Inflammatory macrophage treated with lipopolysaccharide for 4 hours (primary cell): ENCODE measurements at regions not wholly inside any gene's neighbourhood (a gene's known extent, or its start where the extent isn't known, plus 50 kb on each side); places are given as distances from the start of the nearest gene placed in this dataset.
A peak's percentile ranks its signal among the peaks of the same experiment; 100 is the strongest.
"Not testable (repeated sequence)": the region's sequence is repeated elsewhere in the genome, so short reads cannot be mapped to it uniquely, and the experiment has no call there.

ENCODE experiments used
- DNase-seq: peaks from one replicate; pipeline ENCODE4 v3.0.0-alpha.2; 2020

GRCh38 chr13:111413407-111414187 lies 93.2 kb downstream of the TEX29 start:
- no peak for DNase-seq

DNA sequence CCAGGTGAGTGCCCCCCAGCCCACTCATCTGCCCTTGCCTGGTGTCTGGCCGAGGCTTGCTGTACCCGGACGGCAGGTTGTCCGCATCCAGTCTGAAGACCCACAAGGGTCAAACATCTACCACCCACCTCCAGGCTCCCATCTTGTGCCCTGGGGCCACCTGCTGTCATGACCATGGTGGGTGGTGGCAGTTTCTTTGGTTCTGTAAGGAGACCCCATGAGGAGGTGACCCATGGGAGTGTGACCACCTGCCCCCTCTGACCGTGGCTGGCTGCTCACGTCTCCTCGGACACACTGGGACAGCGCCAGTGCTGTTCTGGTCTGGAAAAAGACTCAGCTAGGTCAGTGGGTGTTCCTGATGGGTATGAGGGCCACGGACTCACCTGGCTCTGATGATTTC lies 93.9 kb downstream of the TEX29 start:
- DNase-seq = no peak

- no peak for DNase-seq
Observed at GRCh38 chr13:111415246-111415645, 94.8 kb downstream of the TEX29 start.

GRCh38 chr13:111415765-111416164 lies 95.3 kb downstream of the TEX29 start:
- no peak for DNase-seq

GRCh38 chr13:111418101-111418500 lies 97.7 kb downstream of the TEX29 start:
- DNase-seq = no peak

DNA sequence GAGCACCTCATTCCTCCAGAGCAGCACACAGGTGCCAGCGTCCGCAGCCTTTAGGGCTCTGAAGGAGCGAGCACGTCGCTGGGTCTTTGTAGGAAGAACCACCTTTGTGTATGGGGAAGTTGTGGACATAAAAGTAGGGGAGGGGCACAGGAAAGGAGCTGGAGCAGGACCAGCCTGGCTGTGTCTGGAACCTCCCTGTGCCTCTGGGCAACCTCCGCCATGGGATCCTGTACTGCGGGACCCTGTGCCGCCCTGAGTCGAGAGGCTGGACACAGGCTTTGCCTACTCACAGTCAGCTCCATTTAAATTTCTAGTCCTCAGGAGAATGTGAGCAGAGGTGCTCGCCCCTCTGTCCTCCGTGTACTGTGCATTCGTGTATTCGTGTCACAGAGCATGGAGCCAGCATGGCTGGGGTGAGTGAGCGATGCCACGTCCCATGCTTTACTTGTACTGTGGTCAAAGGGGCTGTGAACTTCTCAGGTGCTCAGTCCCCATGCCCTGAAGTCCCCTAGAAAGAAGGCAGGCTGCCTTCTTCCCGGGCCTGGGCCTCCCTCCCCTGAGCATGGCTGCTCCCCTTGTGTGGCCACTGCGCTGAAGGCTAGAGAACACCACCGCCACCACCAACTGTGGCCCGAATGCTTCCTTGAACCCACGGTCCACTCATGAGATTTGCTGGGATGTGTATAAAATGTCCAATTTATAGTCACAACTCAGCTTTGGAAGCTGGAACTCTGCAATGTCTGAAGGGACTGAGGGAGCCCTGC lies 99.9 kb downstream of the TEX29 start:
- no peak for DNase-seq

GRCh38 chr13:111421216-111421615 lies 100.8 kb downstream of the TEX29 start:
- no peak for DNase-seq

DNA sequence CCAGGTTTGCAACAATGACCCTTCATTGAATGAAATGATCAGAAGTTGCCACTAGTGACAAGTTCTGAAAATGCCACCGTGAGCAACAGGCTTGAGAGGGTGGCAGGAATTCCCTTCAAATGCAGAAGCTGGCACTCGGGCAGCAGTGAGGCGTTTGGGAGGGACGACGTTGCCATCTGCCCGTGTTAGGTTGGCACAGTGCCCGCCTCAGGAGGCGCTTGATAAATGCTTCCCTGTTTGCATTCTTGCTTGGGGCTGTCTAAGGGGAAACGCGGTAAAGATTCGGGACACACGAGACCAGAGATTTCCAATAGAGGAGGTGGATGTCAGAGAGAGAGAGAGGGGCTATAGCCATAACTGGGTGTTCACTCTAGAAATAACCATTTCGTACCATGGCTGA lies 101.9 kb downstream of the TEX29 start:
- DNase-seq = no peak

DNA sequence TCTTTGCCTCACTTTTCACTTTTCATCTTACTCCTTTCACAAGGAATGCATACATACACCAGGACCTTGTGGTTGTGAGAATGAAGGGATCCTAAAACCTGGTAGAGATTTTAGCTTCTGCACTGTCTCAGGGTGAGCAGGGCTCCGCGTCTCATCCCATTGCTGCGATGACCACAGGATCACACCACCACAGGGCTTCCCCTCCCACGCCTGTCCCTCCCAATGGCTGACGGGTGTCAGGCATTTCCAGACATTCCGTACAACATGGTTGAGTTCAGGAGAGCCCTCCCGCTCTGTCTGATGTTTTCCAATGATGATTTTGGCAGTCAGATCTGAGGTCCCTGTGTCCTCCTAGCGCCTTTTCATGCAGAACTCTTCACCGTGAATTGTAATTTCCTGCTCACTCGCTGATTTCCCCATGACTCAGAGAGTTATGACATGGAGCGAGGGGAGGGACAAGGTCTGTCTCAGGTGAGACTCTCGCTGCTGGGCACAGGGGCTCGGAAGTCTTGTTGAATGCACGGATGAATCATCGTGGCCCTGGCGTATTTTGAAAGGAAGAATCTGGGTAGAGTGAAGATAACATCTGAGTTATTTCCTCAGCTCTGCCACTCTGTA lies 102.8 kb downstream of the TEX29 start:
- no peak for DNase-seq

- DNase-seq = no peak
Observed at GRCh38 chr13:111424134-111424533, 103.7 kb downstream of the TEX29 start.

- DNase-seq = no peak
Observed at GRCh38 chr13:111425326-111425725, 104.9 kb downstream of the TEX29 start.

DNA sequence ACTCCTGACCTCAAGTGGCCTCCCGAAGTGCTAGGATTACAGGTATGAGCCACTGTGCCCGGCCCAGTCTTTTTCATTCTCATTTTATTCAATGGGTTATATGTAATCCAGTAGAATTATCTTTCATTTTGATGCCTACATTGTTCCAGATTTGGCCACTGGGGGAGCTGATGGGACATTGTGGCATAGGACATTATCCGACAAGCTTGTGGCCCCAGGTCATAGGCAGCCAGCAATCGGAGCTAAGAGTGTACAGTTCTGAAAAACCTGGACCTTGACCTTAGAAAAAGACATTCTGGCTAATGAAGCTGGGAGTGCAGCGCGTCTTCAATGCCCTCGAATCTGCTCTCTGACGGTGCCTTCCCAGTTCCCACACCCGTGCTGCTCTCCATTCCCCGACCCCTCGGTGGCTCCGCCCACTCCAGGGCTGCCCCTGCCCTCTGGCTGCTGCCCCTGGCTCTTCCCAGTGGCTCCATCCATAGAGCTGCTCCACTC lies 108.7 kb downstream of the TEX29 start:
- peak; percentile 18 for DNase-seq

- DNase-seq = no peak
Observed at GRCh38 chr13:111431206-111431605, 110.8 kb downstream of the TEX29 start.

- DNase-seq = no peak
Observed at GRCh38 chr13:111434578-111435159, 114.2 kb downstream of the TEX29 start.

- DNase-seq = no peak
Observed at GRCh38 chr13:111436446-111436845, 116.0 kb downstream of the TEX29 start.

DNA sequence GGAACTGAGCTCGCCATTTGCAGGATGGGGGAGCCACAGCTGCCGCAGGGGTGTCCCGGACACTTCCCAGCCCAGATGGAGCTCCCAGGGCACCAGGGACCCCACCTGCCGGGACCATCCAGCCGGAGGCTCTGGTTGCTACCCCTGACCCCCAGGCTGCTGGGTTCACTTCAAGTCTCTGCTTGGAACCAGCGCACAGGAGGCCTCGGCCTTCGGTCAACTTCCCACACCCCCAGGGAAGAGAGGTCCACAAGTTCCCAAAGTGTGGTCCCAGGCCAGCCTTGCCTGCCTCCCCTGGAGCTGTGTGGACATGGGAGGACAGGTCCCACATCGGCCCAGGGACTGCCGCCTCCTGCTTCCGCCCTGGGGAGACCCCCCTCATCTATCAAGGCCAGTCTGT lies 117.0 kb downstream of the TEX29 start:
- DNase-seq = no peak

GRCh38 chr13:111437856-111438547 lies 117.6 kb downstream of the TEX29 start:
- no peak for DNase-seq

- not testable (repeated sequence) for DNase-seq
Observed at GRCh38 chr13:111440492-111440891, 120.0 kb downstream of the TEX29 start.

DNA sequence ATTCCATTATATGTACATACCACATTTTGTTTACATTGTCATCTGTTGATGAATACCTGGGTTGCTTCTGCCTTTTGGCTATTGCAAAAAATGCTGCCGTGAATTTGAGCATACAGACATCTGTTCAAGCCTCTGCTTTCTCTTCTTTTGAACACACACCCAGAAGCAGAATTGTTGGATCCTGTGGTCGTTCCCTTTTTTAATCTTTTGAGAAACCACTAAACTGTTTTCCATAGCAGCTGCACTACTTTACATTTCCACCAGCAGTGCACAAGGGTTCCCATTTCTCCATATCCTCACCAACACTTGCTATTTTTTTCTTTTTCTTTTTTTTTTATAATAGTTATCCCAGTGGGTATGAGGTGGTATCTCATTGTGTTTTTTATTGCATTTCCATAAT lies 123.5 kb downstream of the TEX29 start:
- no peak for DNase-seq

DNA sequence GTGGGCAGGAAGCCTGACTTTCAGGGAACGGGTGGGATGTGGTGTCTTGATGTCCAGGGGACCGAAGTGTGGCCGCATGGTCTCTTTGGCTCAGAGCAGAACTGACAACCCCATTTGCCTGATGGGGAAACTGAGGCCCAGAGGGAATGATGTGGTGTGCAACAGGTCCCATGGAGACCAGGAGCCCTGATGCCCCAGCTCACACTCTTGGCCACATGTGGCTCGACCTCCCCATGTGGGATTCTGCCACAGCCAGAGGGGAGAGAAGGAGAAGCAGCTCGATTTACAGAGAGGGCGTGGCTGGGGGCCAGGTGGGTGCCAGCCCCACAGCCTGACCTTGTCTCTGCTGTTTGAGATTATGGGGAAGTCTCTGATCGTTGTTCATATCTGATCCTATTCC lies 128.1 kb downstream of the TEX29 start:
- DNase-seq = no peak

- DNase-seq = no peak
Observed at GRCh38 chr13:111449041-111449440, 128.6 kb downstream of the TEX29 start.

- no peak for DNase-seq
Observed at GRCh38 chr13:111451402-111451801, 131.0 kb downstream of the TEX29 start.
